ENCODE measurements at regions not wholly inside any gene's neighbourhood (a gene's known extent, or its start where the extent isn't known, plus 50 kb on each side); places are given as distances from the start of the nearest gene placed in this dataset.

DNA sequence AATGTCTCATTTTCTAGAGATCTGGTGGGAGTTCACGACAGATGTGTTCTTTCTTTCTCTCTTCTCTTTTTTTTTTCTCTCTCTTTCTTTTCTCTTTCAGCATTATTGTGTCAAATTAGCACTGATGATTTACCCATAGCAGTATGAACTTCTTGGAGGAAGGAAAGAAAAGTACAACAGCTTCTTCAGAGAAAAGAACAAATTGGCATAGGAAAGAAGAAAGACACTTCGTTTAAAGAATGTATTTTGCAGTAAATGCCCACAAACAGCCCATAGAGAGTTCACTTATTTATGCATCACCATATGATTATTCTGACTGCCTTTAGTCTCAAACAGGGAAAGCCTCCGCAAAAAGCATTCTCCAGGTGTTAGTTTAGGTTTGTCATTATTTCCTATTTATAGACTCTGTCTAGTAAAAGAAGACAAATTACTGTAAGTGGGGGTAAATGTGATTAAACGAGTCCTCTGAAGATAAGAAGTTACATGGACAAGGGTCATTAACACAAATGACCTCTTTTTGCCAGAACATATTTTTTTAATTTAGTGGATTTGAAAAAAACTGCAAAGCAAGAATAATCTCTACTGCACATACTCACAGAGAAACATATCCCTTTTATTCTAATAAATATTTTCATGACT, 68.0 kb downstream of the POU5F2 start:
- no peak for DNase-seq (ENCODE audit: low read depth)
- TF ChIP-seq, protein P1, sequence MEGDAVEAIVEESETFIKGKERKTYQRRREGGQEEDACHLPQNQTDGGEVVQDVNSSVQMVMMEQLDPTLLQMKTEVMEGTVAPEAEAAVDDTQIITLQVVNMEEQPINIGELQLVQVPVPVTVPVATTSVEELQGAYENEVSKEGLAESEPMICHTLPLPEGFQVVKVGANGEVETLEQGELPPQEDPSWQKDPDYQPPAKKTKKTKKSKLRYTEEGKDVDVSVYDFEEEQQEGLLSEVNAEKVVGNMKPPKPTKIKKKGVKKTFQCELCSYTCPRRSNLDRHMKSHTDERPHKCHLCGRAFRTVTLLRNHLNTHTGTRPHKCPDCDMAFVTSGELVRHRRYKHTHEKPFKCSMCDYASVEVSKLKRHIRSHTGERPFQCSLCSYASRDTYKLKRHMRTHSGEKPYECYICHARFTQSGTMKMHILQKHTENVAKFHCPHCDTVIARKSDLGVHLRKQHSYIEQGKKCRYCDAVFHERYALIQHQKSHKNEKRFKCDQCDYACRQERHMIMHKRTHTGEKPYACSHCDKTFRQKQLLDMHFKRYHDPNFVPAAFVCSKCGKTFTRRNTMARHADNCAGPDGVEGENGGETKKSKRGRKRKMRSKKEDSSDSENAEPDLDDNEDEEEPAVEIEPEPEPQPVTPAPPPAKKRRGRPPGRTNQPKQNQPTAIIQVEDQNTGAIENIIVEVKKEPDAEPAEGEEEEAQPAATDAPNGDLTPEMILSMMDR (conservative IDR thresholded peaks at IDR 0.05; ENCODE audit: low read length), result no peak
- H3K4me3 ChIP-seq (ENCODE audit: low read length), result no peak overlapping the region

DNA sequence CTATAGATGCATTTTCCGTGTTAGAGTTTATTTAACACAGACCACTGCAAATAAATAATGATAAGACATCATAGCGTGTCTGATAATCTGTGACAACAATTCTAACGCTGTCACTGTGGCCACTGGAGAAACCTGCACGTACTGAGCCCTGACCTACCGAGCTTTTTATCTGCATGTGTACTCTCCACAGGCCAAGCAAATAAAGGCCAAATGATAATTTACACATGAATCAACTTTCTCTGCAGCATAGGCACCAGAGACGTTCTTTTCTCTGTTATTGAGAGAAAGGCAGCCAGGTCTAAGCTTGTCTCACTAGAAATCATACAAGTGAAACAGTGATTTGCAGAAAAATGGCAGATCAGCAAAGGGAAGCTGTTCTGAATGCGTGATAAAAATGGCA, 75.8 kb downstream of the POU5F2 start:
- DNase-seq (ENCODE audit: low read depth), result no peak
- TF ChIP-seq, protein P1 (conservative IDR thresholded peaks at IDR 0.05; ENCODE audit: low read length), result no peak
- H3K4me3 ChIP-seq (ENCODE audit: low read length), result no peak overlapping the region

DNA sequence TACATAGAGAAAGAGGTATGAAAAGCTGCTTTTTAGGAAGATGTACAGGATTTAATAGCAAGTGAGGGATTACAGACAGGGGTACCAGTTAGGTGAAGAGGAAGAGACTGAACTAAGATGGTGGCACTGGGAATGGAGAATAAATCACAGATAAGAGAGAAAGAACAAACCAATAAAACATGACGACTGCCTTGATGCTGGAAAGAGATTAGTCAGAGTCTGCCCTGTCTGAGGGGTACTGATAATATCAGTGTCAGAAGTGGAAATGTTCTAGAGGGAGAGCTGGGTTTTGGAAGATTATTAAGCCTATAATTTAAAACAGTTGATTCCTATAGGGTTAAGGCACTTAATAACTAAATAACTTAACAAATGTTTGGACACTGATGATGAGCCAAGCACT, 77.7 kb downstream of the NR2F1 start:
- TF ChIP-seq, protein P1 (conservative IDR thresholded peaks at IDR 0.05; ENCODE audit: low read length), result no peak
- no peak overlapping the region for H3K4me3 ChIP-seq (ENCODE audit: low read length)
- DNase-seq (ENCODE audit: low read depth), result no peak

DNA sequence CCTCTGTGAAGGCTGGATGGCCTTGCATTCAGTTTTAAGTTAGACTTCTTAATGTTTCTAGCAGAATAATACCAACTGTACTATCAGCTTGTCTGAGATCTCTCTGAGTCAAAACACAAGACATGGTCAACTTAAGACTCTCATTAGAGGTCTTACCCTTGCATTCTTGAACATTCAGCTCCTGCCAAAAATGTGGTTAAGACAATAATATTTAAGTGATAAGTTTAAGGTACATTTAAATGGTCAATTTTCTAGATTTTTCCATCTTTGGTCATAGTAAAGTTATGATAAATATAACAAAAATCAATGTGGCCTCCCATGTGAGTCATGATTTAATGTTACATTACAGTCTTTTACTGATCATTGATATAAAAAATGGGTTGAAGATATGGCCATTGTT, 75.0 kb downstream of the NR2F1 start:
- peak; percentile 18 for DNase-seq (ENCODE audit: low read depth)
- TF ChIP-seq, protein P1 (conservative IDR thresholded peaks at IDR 0.05; ENCODE audit: low read length), result no peak
- no peak overlapping the region for H3K4me3 ChIP-seq (ENCODE audit: low read length)

DNA sequence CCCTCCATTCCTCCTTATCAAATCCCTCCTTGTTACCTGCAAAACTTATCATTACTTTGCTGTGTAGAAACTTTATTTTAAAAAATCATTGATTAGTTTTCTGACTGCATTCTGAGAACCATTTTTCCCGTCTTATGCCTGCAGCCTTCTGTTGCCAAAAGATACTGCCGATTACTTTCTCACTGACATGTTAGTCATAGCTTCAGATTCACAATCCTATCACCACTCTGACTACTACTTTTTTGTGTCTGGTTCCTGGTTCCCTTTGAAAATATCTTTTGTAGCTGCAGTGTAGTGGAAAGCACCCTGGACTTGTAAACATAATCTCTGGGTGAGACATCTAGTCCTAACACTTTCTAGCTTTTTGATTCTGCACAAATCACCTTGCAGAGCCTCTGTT, 71.7 kb downstream of the NR2F1 start:
- TF ChIP-seq, protein P1 (conservative IDR thresholded peaks at IDR 0.05; ENCODE audit: low read length), result no peak
- H3K4me3 ChIP-seq (ENCODE audit: low read length), result no peak overlapping the region
- DNase-seq (ENCODE audit: low read depth), result no peak

DNA sequence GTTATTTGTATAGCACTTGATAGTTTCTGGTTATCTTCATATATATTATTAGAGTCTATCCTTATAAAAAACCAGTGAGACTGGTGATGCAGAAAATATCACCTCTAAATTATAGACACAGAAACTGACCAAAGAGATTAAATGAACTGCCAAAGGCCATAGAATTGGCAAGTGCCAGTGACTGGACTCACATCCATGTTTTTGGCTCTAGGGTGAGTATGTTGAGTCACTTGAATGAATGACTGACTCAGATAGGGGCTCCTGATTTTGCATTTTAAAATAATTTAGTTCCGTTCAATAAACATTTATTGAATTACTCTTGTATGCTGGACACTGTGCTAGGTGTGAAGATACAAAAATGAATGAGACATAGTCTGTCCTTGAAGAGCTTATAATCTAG, 70.7 kb downstream of the NR2F1 start:
- TF ChIP-seq, protein P1 (conservative IDR thresholded peaks at IDR 0.05; ENCODE audit: low read length), result no peak
- DNase-seq (ENCODE audit: low read depth), result no peak
- H3K4me3 ChIP-seq (ENCODE audit: low read length), result no peak overlapping the region

DNA sequence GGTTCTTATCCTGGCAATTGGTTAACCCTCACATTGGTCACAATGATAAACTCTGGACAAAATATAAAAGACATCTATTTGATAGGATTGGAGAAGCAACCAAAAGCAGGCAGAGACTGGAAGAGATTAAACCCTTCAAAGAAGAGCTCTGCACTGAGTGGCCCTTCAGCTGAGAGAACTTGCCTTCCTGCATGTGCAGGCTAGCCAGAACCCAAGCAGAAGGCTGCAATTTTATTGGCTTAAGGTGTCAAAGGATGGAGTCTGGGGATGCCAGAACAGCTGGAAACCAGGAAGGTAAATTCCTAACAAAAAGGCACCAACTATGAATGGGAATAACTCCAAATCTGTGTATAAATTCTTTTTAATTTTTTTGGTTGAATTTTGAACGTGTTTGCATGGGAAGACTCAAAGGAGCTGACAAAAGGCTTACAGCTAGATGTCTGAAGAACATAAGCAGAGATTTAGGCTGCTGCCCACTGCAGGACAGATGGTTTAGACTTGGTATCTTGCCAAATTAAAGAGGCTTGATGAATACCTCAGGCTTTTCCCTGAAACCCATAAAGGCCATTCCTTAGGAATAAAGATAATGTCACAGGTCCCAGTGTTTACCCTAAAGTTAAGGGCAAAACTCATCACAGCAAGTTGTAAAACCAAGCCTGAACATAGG, 66.3 kb downstream of the NR2F1 start:
- no peak overlapping the region for H3K4me3 ChIP-seq (ENCODE audit: low read length)
- TF ChIP-seq, protein P1 (conservative IDR thresholded peaks at IDR 0.05; ENCODE audit: low read length), result no peak

More for the DNA sequence above, 66.3 kb downstream of the NR2F1 start:
- no peak for DNase-seq (ENCODE audit: low read depth)

Data from AG10803 (cell line).